AG10803 (cell line): ENCODE measurements at regions not wholly inside any gene's neighbourhood (a gene's known extent, or its start where the extent isn't known, plus 50 kb on each side); places are given as distances from the start of the nearest gene placed in this dataset.

Source experiments
- DNase-seq: peaks from one replicate; pipeline ENCODE4 v3.0.0; 2010; ENCODE audit warnings: low read depth
- H3K4me3 ChIP-seq: 2 replicates; pipeline ENCODE4 v1.5.1; 2011; ENCODE audit warnings: mild to moderate bottlenecking, low read length, control low read depth
- TF ChIP-seq, protein P1 (sequence below): conservative IDR thresholded peaks from 2 replicates; pipeline ENCODE4 v1.5.1; 2011; ENCODE audit warnings: mild to moderate bottlenecking, low read length, control low read depth, inconsistent platforms

GRCh38 chr7:136667584-136667983 is 200.9 kb upstream of the CHRM2 start:
- DNase-seq, result no peak
- no peak overlapping the region for H3K4me3 ChIP-seq
- TF ChIP-seq, protein P1, sequence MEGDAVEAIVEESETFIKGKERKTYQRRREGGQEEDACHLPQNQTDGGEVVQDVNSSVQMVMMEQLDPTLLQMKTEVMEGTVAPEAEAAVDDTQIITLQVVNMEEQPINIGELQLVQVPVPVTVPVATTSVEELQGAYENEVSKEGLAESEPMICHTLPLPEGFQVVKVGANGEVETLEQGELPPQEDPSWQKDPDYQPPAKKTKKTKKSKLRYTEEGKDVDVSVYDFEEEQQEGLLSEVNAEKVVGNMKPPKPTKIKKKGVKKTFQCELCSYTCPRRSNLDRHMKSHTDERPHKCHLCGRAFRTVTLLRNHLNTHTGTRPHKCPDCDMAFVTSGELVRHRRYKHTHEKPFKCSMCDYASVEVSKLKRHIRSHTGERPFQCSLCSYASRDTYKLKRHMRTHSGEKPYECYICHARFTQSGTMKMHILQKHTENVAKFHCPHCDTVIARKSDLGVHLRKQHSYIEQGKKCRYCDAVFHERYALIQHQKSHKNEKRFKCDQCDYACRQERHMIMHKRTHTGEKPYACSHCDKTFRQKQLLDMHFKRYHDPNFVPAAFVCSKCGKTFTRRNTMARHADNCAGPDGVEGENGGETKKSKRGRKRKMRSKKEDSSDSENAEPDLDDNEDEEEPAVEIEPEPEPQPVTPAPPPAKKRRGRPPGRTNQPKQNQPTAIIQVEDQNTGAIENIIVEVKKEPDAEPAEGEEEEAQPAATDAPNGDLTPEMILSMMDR, result no peak

DNA sequence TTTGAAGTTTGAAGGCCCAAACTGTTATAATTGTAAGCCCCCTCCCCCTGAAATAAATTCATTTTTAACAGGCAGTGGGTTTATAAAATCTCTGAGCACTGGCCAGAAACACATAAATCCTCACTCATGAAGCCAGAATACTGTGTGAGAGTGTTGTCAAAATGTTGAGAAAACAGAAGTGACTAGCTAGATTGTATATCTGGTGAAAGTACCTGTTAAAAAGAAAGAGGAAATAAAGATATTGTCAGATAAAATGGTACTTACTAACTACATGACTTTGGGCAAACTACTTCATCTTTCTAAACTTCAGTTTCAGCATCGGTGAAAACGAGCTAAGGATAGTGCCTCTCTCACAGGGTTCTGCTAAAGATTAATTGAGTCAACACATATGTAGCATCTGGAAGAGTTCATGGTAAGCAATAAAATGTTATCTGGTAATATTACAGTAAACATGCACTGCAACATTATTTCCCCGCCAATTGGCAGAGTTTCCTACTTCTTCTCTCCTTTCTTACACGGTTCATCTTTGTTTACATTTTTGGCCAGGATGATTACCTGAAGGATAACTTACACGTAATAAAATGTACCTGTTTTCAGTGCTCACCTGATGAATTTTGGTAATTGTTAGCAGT is 202.5 kb upstream of the CHRM2 start:
- H3K4me3 ChIP-seq, result no peak overlapping the region
- DNase-seq, result no peak
- TF ChIP-seq, protein P1, result no peak

- no peak for DNase-seq
- H3K4me3 ChIP-seq, result no peak overlapping the region
- TF ChIP-seq, protein P1, result no peak
Observed at GRCh38 chr7:136664537-136664936, 203.9 kb upstream of the CHRM2 start.

GRCh38 chr7:136657482-136657921 is 210.9 kb upstream of the CHRM2 start:
- TF ChIP-seq, protein P1, result no peak
- H3K4me3 ChIP-seq, result no peak overlapping the region
- DNase-seq, result no peak

- TF ChIP-seq, protein P1, result no peak
- H3K4me3 ChIP-seq, result no peak overlapping the region
- DNase-seq, result no peak
Observed at GRCh38 chr7:136656516-136656915, 211.9 kb upstream of the CHRM2 start.

- DNase-seq, result no peak
- TF ChIP-seq, protein P1, result no peak
- no peak overlapping the region for H3K4me3 ChIP-seq
Observed at GRCh38 chr7:136655414-136655813, 213.0 kb upstream of the CHRM2 start.

DNA sequence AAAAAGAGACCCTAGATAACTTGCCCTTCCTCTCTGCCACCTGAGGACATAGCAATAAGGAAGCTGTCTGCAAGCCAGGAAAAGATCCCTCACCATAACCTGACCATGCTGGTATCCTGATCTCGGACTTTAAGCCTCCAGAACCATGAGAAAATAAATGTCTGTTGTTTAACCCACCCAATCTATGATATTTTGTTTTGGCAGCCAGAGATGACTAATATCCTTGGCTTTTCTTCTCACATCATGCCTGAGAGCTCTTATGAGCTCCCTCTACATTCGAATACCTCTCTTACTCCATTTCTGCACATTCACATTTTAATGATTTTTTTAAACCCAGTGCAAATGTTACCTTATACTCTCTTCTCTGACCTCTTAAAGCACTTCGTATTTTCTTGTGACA is 214.0 kb upstream of the CHRM2 start:
- TF ChIP-seq, protein P1, result no peak
- H3K4me3 ChIP-seq, result no peak overlapping the region
- no peak for DNase-seq
